ENCODE measurements at regions not wholly inside any gene's neighbourhood (a gene's known extent, or its start where the extent isn't known, plus 50 kb on each side); places are given as distances from the start of the nearest gene placed in this dataset.

DNA sequence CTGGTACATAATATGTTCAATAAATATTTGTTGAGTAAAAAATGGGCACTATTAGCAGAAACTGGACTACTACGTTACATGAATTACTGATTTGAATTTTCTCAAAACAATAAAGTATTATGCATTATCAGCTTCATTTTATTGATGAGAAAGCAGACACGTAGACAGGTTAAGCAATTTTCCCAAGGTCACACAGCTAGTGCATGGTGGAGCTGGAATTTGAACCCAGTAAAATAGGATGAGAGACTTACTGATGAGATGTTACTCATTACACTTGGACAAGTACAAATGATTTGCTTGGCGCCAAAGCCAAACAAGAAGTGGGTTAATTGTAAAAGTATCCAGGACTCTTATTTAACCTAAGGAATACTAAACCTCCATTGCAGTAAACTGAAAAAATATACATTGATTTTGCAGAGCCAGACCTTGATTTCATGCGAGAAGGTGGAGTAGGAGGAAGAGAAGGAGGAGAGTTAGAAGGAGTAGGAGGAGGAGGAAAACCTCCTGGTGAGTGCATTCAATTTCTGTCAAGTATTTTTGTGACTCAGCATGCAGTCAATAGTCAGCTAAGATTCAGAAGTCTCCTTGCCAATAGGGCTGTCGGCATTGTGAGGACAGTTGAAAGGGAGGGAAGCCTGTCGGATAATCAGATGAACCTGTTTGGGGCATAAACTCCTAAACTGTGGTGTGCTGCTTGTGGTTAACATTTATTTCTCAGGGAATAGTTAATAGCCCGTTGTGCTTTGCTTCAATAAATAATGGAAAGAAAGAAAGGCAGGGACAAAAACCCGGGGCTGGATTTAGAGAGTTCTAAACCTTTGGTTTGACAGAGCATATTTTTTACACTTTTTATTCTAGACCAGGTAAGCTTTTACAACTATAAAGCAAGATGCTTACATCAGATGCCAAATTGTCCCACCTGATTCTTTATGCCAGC is 77.0 kb upstream of the TACR1 start:
- no peak for ATAC-seq (ENCODE audit: low read depth)
- no peak overlapping the region for H3K27ac Mint-ChIP-seq

GRCh38 chr2:75274936-75275335 is 75.6 kb upstream of the TACR1 start:
- ATAC-seq (ENCODE audit: low read depth) (no peak), DNase-seq (ENCODE audit: low spot score in 2 of 2) (no peak)
- Mint-ChIP-seq H3K4me1 (no peaks in the 10 kb centered on the region), H3K27ac (no peak overlapping the region), H3K4me3 (no peak overlapping the region), H3K9me3 (peaks cover 17% of the 10 kb centered on the region), H3K27me3 (peaks cover 3% of the 10 kb centered on the region), H3K36me3 (peaks cover 35% of the 10 kb centered on the region)

More for the DNA sequence above, 77.0 kb upstream of the TACR1 start:
- peaks cover 3% of the 10 kb centered on the region for H3K27me3 Mint-ChIP-seq
- H3K36me3 Mint-ChIP-seq: peaks cover 35% of the 10 kb centered on the region
- H3K9me3 Mint-ChIP-seq: peaks cover 12% of the 10 kb centered on the region
- no peak overlapping the region for H3K4me3 Mint-ChIP-seq
- no peaks in the 10 kb centered on the region for H3K4me1 Mint-ChIP-seq
- no peak for DNase-seq (ENCODE audit: low spot score in 2 of 2)

DNA sequence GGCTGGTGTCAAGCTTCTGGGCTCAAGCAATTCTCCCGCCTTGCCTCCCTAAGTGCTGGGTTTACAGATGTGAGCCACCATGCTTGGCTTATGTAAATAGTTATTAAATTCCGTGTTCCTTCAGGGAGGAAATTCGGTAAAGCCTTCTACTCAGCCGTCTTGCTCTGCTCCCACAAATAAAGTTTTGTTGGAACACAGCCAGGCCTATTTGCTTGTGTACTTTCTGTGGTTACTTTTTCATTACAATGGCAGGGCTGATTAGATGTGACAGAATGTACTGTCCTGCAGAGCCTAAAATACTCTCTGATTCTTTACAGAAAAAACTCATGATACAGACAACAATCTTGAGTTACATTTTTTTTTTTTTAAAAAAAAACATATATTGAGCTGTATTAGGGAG is 68.8 kb upstream of the TACR1 start:
- no peak overlapping the region for H3K4me3 Mint-ChIP-seq
- no peaks in the 10 kb centered on the region for H3K27me3 Mint-ChIP-seq
- peaks cover 17% of the 10 kb centered on the region for H3K9me3 Mint-ChIP-seq
- ATAC-seq (ENCODE audit: low read depth) (no peak), DNase-seq (ENCODE audit: low spot score in 2 of 2) (no peak)
- H3K36me3 Mint-ChIP-seq: peaks cover 8% of the 10 kb centered on the region
- no peak overlapping the region for H3K27ac Mint-ChIP-seq
- no peaks in the 10 kb centered on the region for H3K4me1 Mint-ChIP-seq

DNA sequence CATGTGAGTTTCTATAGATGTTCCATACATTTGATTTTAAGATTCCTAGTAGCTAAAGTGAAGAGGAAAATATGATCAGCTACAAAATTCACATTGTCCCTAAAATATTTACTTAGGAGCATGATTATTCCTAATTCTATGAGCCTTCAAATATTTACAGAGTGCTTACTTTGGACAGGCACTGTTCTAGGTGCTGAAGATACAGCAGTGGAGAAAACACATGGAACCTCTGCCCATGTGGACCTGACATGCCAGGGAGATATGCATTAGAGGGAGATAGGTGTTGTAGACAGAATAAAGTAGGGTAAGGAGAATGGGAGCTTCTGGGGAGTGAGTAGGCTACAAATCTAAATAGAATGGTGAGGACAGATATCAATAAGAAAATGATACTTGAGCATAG is 62.6 kb upstream of the TACR1 start:
- peaks cover 21% of the 10 kb centered on the region for H3K36me3 Mint-ChIP-seq
- H3K27me3 Mint-ChIP-seq: no peaks in the 10 kb centered on the region
- DNase-seq (ENCODE audit: low spot score in 2 of 2): no peak
- H3K4me3 Mint-ChIP-seq: no peak overlapping the region
- no peaks in the 10 kb centered on the region for H3K4me1 Mint-ChIP-seq
- H3K27ac Mint-ChIP-seq: no peak overlapping the region
- H3K9me3 Mint-ChIP-seq: peaks cover 31% of the 10 kb centered on the region
- no peak for ATAC-seq (ENCODE audit: low read depth)

- ATAC-seq (ENCODE audit: low read depth) (no peak), DNase-seq (ENCODE audit: low spot score in 2 of 2) (no peak)
- H3K27ac Mint-ChIP-seq: no peak overlapping the region
- peaks cover 2% of the 10 kb centered on the region for H3K4me1 Mint-ChIP-seq
- H3K36me3 Mint-ChIP-seq: peaks cover 19% of the 10 kb centered on the region
- no peaks in the 10 kb centered on the region for H3K27me3 Mint-ChIP-seq
- peaks cover 32% of the 10 kb centered on the region for H3K9me3 Mint-ChIP-seq
- no peak overlapping the region for H3K4me3 Mint-ChIP-seq
These were observed 61.6 kb upstream of the TACR1 start for GRCh38 chr2:75260946-75261345.

GRCh38 chr2:75258620-75259019 is 59.3 kb upstream of the TACR1 start:
- no peak overlapping the region for H3K4me3 Mint-ChIP-seq
- H3K27me3 Mint-ChIP-seq: no peaks in the 10 kb centered on the region
- no peak overlapping the region for H3K27ac Mint-ChIP-seq
- H3K36me3 Mint-ChIP-seq: peaks cover 15% of the 10 kb centered on the region
- peaks cover 2% of the 10 kb centered on the region for H3K4me1 Mint-ChIP-seq
- H3K9me3 Mint-ChIP-seq: peaks cover 23% of the 10 kb centered on the region
- DNase-seq (ENCODE audit: low spot score in 2 of 2) (no peak), ATAC-seq (ENCODE audit: low read depth) (no peak)

DNA sequence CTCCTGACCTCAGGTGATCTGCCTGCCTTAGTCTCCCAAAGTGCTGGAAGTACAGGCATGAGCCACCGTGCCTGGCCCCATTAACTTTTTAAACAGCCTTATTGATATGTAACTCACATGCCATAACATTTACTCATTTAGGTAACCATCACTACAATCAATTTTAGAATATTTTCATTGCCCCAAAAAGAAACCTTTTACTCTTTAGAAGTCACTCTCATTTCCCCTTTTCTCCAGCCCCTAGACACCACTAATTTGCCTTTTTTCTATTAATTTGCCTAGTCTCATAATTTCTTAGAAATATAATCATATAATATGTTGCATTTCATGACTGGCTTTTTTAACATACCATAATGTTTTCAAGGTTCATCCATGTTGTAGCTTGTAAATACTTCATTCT is 57.2 kb upstream of the TACR1 start:
- DNase-seq (ENCODE audit: low spot score in 2 of 2): no peak
- Mint-ChIP-seq H3K4me1 (peaks cover 2% of the 10 kb centered on the region), H3K27me3 (no peaks in the 10 kb centered on the region), H3K36me3 (peaks cover 7% of the 10 kb centered on the region), H3K27ac (no peak overlapping the region), H3K9me3 (peaks cover 15% of the 10 kb centered on the region), H3K4me3 (no peak overlapping the region)
- no peak for ATAC-seq (ENCODE audit: low read depth)

GRCh38 chr2:75253526-75253925 is 54.2 kb upstream of the TACR1 start:
- H3K9me3 Mint-ChIP-seq: peaks cover 14% of the 10 kb centered on the region
- DNase-seq (ENCODE audit: low spot score in 2 of 2): no peak
- H3K36me3 Mint-ChIP-seq: peaks cover 7% of the 10 kb centered on the region
- H3K27ac Mint-ChIP-seq: no peak overlapping the region
- no peak overlapping the region for H3K4me3 Mint-ChIP-seq
- no peaks in the 10 kb centered on the region for H3K27me3 Mint-ChIP-seq
- ATAC-seq (ENCODE audit: low read depth): no peak
- peaks cover 2% of the 10 kb centered on the region for H3K4me1 Mint-ChIP-seq

- H3K27ac Mint-ChIP-seq: no peak overlapping the region
- DNase-seq (ENCODE audit: low spot score in 2 of 2) (no peak), ATAC-seq (ENCODE audit: low read depth) (no peak)
- H3K4me1 Mint-ChIP-seq: peaks cover 2% of the 10 kb centered on the region
- H3K4me3 Mint-ChIP-seq: no peak overlapping the region
- no peaks in the 10 kb centered on the region for H3K27me3 Mint-ChIP-seq
- peaks cover 11% of the 10 kb centered on the region for H3K9me3 Mint-ChIP-seq
- peaks cover 7% of the 10 kb centered on the region for H3K36me3 Mint-ChIP-seq
These were observed 52.6 kb upstream of the TACR1 start for GRCh38 chr2:75251896-75252295.

All from memory B cell (primary cell).